ENCODE measurements at regions not wholly inside any gene's neighbourhood (a gene's known extent, or its start where the extent isn't known, plus 50 kb on each side); places are given as distances from the start of the nearest gene placed in this dataset.

- no peak for DNase-seq (ENCODE audit: low read depth)
Measured at GRCh38 chr14:85366226-85366625, 163.7 kb upstream of the FLRT2 start.

GRCh38 chr14:85380881-85381280 lies 149.1 kb upstream of the FLRT2 start:
- DNase-seq (ENCODE audit: low read depth), result no peak

GRCh38 chr14:85382341-85382740 lies 147.6 kb upstream of the FLRT2 start:
- no peak for DNase-seq (ENCODE audit: low read depth)

- DNase-seq (ENCODE audit: low read depth), result no peak
Measured at GRCh38 chr14:85387181-85387580, 142.8 kb upstream of the FLRT2 start.

GRCh38 chr14:85390236-85390635 lies 139.7 kb upstream of the FLRT2 start:
- no peak for DNase-seq (ENCODE audit: low read depth)

- DNase-seq (ENCODE audit: low read depth), result no peak
Measured at GRCh38 chr14:85391455-85391854, 138.5 kb upstream of the FLRT2 start.

GRCh38 chr14:85391892-85392291 lies 138.1 kb upstream of the FLRT2 start:
- DNase-seq (ENCODE audit: low read depth), result no peak

- no peak for DNase-seq (ENCODE audit: low read depth)
Measured at GRCh38 chr14:85399186-85399585, 130.8 kb upstream of the FLRT2 start.

GRCh38 chr14:85400678-85401077 lies 129.3 kb upstream of the FLRT2 start:
- DNase-seq (ENCODE audit: low read depth), result no peak

- no peak for DNase-seq (ENCODE audit: low read depth)
Measured at GRCh38 chr14:85401384-85401783, 128.6 kb upstream of the FLRT2 start.

- no peak for DNase-seq (ENCODE audit: low read depth)
Measured at GRCh38 chr14:85402569-85403162, 127.3 kb upstream of the FLRT2 start.

- DNase-seq (ENCODE audit: low read depth), result no peak
Measured at GRCh38 chr14:85409481-85410210, 120.3 kb upstream of the FLRT2 start.

- no peak for DNase-seq (ENCODE audit: low read depth)
Measured at GRCh38 chr14:85412756-85413155, 117.2 kb upstream of the FLRT2 start.

GRCh38 chr14:85413836-85414526 lies 116.0 kb upstream of the FLRT2 start:
- DNase-seq (ENCODE audit: low read depth), result no peak

GRCh38 chr14:85415015-85415712 lies 114.8 kb upstream of the FLRT2 start:
- DNase-seq (ENCODE audit: low read depth), result no peak

GRCh38 chr14:85416771-85417170 lies 113.2 kb upstream of the FLRT2 start:
- no peak for DNase-seq (ENCODE audit: low read depth)

GRCh38 chr14:85417396-85417795 lies 112.5 kb upstream of the FLRT2 start:
- no peak for DNase-seq (ENCODE audit: low read depth)

- no peak for DNase-seq (ENCODE audit: low read depth)
Measured at GRCh38 chr14:85418721-85419120, 111.2 kb upstream of the FLRT2 start.

GRCh38 chr14:85420278-85420677 lies 109.7 kb upstream of the FLRT2 start:
- no peak for DNase-seq (ENCODE audit: low read depth)

GRCh38 chr14:85420707-85421106 lies 109.2 kb upstream of the FLRT2 start:
- no peak for DNase-seq (ENCODE audit: low read depth)

GRCh38 chr14:85421186-85421877 lies 108.6 kb upstream of the FLRT2 start:
- no peak for DNase-seq (ENCODE audit: low read depth)

GRCh38 chr14:85423889-85424288 lies 106.1 kb upstream of the FLRT2 start:
- no peak for DNase-seq (ENCODE audit: low read depth)
